Glomerular endothelial cell (primary cell): ENCODE measurements at regions not wholly inside any gene's neighbourhood (a gene's known extent, or its start where the extent isn't known, plus 50 kb on each side); places are given as distances from the start of the nearest gene placed in this dataset.
"Not testable (repeated sequence)": the region's sequence is repeated elsewhere in the genome, so short reads cannot be mapped to it uniquely, and the experiment has no call there.

Experiments used
- DNase-seq: peaks from one replicate; pipeline ENCODE4 v3.0.0-alpha.2; 2011; ENCODE audit warnings: low read depth, low spot score; ENCODE audit errors: extremely low read depth

DNA sequence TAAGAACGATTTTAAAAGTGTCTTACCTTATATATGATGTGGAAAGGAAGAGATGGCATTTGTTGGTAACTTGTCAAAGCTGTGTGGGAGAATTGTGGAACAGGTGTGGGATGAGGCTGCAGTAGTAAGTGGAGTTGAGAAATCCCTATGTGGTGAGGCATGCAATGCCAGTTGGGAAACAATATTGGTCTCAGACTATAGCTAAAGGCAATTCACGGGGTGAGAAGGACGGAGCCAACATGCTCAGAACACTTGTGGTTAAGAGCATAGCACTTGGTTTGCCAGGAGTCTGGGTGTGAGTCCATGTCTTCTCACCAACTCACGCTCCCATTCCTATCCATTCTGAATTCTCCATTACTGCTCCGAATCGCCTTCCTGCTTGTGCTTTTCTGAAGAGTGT is 615.6 kb upstream of the ADAMTS9 start:
- DNase-seq: no peak

GRCh38 chr3:65291448-65292125 is 603.8 kb upstream of the ADAMTS9 start:
- DNase-seq: no peak

DNA sequence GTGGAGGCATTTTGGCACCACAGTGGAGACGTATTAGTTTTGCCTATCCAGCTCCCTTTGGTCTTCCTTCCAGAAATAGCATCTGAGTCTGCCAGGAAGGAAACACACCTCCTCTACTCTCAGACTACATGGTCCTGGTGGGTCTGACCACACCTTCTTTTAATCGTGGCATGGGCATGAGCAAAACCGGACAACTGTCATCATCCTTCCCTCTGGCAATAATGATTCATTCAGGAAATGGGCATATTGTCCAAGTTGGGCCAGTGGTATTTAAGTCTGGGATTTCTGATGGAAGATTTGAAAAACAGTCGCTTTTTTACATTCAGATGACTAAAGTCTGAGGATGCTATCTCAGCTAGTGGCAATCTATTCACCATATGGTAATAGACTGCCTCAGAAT is 601.0 kb upstream of the ADAMTS9 start:
- no peak for DNase-seq

- DNase-seq: no peak
Measured at GRCh38 chr3:65285956-65286355, 598.2 kb upstream of the ADAMTS9 start.

DNA sequence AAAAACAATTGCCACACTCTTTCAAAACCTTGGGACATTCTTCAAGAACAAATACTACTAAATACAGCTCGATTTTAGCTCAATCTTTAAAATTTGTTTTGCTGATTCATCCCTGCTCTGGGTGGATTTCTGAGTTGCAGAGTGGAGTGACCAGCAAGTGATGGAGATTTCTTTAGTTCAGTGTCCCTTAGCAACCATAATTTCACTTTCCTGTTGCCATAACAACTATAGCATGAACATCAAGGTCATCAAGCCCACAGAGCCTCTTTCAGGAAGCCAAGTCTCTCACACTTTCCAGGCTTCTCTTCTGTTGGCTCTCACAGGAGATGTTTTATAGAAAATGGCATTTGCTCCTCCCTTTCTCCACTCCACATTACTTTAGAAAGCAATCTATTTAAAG is 597.2 kb upstream of the ADAMTS9 start:
- DNase-seq: no peak

GRCh38 chr3:65284546-65284945 is 596.7 kb upstream of the ADAMTS9 start:
- no peak for DNase-seq

- DNase-seq: no peak
Measured at GRCh38 chr3:65279225-65279782, 591.5 kb upstream of the ADAMTS9 start.

GRCh38 chr3:65277798-65278197 is 590.0 kb upstream of the ADAMTS9 start:
- no peak for DNase-seq

DNA sequence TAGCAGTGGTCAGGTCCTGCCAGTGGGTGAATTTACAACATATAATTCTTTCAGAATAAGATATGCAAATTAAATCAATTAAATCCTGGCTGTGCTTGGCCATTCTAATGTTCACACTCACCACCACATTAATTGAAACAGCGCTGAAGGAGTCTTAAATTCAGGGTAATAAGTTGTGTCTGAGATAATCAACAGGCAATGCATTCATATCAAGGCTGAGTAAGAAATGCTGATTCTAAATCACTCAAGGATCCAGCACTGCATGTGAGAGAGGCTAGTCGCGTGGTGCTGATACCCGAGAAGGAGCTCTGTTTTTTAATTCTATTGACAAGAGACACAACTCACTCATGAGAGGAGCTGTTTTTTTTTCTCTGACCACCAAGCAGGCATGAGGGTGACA is 588.8 kb upstream of the ADAMTS9 start:
- no peak for DNase-seq

- no peak for DNase-seq
Measured at GRCh38 chr3:65268426-65268825, 580.6 kb upstream of the ADAMTS9 start.

GRCh38 chr3:65265942-65266590 is 578.3 kb upstream of the ADAMTS9 start:
- DNase-seq: no peak

DNA sequence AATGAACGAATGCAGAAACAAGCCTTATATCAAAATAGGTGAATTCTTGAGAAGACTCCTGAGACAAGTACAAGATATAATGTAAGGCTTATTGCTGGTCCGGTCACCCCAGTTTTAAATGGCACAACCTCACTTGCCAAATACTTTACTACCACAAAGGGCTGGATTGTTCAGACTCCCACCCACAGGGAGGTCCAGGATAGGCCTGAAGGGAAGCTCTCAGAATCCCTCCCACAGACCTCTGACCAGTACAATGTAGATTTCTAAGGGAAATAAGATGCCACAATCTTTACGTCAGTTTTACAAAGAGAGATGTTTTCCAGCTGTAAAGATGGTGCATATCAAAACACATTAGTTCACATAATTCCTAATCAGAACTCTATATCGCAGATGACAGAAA is 577.7 kb upstream of the ADAMTS9 start:
- no peak for DNase-seq

DNA sequence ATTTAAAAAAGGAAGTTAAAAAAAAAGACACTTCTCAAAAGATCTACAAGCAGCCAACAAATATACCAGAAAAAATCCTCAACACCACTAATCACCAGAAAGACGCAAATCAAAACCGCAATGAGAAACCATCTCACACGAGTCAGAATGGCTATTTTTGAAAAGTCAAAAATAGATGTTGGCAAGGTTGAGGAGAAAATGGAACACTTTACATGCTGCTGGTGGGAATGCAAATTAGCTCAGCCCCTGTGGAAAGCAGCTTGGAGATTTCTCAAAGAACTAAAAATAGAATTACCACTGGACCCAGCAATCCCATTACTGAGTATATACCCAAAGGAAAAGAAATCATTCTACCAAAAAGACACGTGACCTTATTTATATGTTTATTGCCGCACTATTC is 574.7 kb upstream of the ADAMTS9 start:
- DNase-seq: no peak

- DNase-seq: no peak
Measured at GRCh38 chr3:65259946-65260345, 572.1 kb upstream of the ADAMTS9 start.

DNA sequence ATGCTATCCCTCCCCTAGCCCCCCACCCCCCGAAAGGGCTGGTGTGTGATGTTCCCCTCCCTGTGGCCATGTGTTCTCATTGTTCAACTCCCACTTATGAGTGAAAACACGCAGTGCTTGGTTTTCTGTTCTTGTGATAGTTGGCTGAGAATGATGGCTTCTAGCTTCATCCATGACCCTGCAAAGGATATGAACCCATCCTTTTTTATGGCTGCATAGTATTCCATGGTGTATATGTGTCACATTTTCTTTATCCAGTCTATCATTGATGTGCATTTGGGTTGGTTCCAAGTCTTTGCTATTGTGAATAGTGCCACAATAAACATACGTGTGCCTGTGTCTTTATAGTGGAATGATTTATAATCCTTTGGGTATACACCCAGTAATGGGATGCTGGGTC is 565.1 kb upstream of the ADAMTS9 start:
- not testable (repeated sequence) for DNase-seq

GRCh38 chr3:65252266-65252665 is 564.5 kb upstream of the ADAMTS9 start:
- no peak for DNase-seq

GRCh38 chr3:65251375-65251774 is 563.6 kb upstream of the ADAMTS9 start:
- DNase-seq: no peak

GRCh38 chr3:65246561-65246960 is 558.8 kb upstream of the ADAMTS9 start:
- no peak for DNase-seq

- no peak for DNase-seq
Measured at GRCh38 chr3:65245133-65246063, 557.6 kb upstream of the ADAMTS9 start.

- no peak for DNase-seq
Measured at GRCh38 chr3:65240366-65240765, 552.6 kb upstream of the ADAMTS9 start.

GRCh38 chr3:65238652-65239051 is 550.9 kb upstream of the ADAMTS9 start:
- no peak for DNase-seq
